Fibroblast of lung (primary cell): ENCODE measurements at regions not wholly inside any gene's neighbourhood (a gene's known extent, or its start where the extent isn't known, plus 50 kb on each side); places are given as distances from the start of the nearest gene placed in this dataset.
"Not testable (repeated sequence)": the region's sequence is repeated elsewhere in the genome, so short reads cannot be mapped to it uniquely, and the experiment has no call there.

ENCODE experiments used
- DNase-seq, 2 donors: peaks; one replicate each; pipeline versions ENCODE4 v3.0.0 to v3.0.0-alpha.2; 2010; ENCODE audit warnings: low read depth in 2 of 2
- H2AFZ ChIP-seq: 2 replicates; pipeline ENCODE4 v1.5.1; 2012; ENCODE audit warnings: low read length, control low read depth, inconsistent platforms
- H3K27ac ChIP-seq: 2 replicates; pipeline ENCODE4 v1.5.1; 2011; ENCODE audit warnings: low read length, control low read depth; ENCODE audit not compliant: insufficient read depth
- H3K27me3 ChIP-seq: 2 replicates; pipeline ENCODE4 v1.5.1; 2011; ENCODE audit warnings: mild to moderate bottlenecking, low read length; ENCODE audit not compliant: control insufficient read depth, insufficient read depth
- H3K36me3 ChIP-seq: 2 replicates; pipeline ENCODE4 v1.5.1; 2011; ENCODE audit warnings: low read length; ENCODE audit not compliant: control insufficient read depth, insufficient read depth
- H3K4me1 ChIP-seq: 2 replicates; pipeline ENCODE4 v1.5.1; 2011; ENCODE audit warnings: low read length; ENCODE audit not compliant: control insufficient read depth, insufficient read depth; ENCODE audit errors: extremely low read depth
- H3K4me2 ChIP-seq: 2 replicates; pipeline ENCODE4 v1.5.1; 2011; ENCODE audit warnings: low read length, control low read depth; ENCODE audit not compliant: insufficient read depth; ENCODE audit errors: extremely low read depth
- H3K4me3 ChIP-seq, 4 experiments: fragments of 200-600 bp in 1 of 4; sonication (generic) in 1 of 4; replicated peaks in 1 of 4; 2 replicates each; pipeline ENCODE4 v1.5.1; 2011 to 2016; ENCODE audit warnings: low read length in 4 of 4, low read depth in 3 of 4, mild to moderate bottlenecking in 3 of 4, control low read depth in 2 of 4, inconsistent platforms in 1 of 4, mixed read lengths in 1 of 4; ENCODE audit not compliant: insufficient read depth in 1 of 4; ENCODE audit errors: control extremely low read depth in 1 of 4
- H3K79me2 ChIP-seq: 2 replicates; pipeline ENCODE4 v1.5.1; 2012; ENCODE audit warnings: mild to moderate bottlenecking, low read length, inconsistent platforms; ENCODE audit not compliant: control insufficient read depth, insufficient read depth
- H3K9ac ChIP-seq: 2 replicates; pipeline ENCODE4 v1.5.1; 2011; ENCODE audit warnings: mild to moderate bottlenecking, low read length, control low read depth; ENCODE audit not compliant: insufficient read depth
- H3K9me3 ChIP-seq: 2 replicates; pipeline ENCODE4 v1.5.1; 2012; ENCODE audit warnings: low read depth, low read length; ENCODE audit not compliant: control insufficient read depth, insufficient read depth
- H4K20me1 ChIP-seq: 2 replicates; pipeline ENCODE4 v1.5.1; 2011; ENCODE audit warnings: low read length; ENCODE audit not compliant: control insufficient read depth, insufficient read depth; ENCODE audit errors: extremely low read depth
- CTCF ChIP-seq, 2 donors: IDR thresholded peaks in 1 of 2; conservative IDR thresholded peaks in 1 of 2; 1 replicate in 1 of 2; 2 replicates in 1 of 2; pipeline ENCODE4 v1.5.1; 2011 to 2012; ENCODE audit warnings: low read length in 2 of 2, control low read depth in 1 of 2, inconsistent platforms in 1 of 2, low read depth in 1 of 2, mild to moderate bottlenecking in 1 of 2
- EZH2 ChIP-seq: IDR thresholded peaks from 2 replicates; pipeline ENCODE4 v1.5.1; 2012; ENCODE audit warnings: low read length, control low read depth, mild to moderate bottlenecking; ENCODE audit errors: missing control alignments

GRCh38 chr5:43802651-43803050 is 199.7 kb downstream of the NNT start:
- peak in 1 of 2 donors; percentile 57 for DNase-seq
- Histone ChIP-seq H3K4me2 (no peak overlapping the region), H3K4me1 (no peaks in the 10 kb centered on the region)

GRCh38 chr5:43802119-43802518 is 199.1 kb downstream of the NNT start:
- Histone ChIP-seq H3K9ac (no peak overlapping the region), H4K20me1 (no peaks in the 10 kb centered on the region), H2AFZ (peak overlapping the region; percentile 44), H3K36me3 (no peaks in the 10 kb centered on the region), H3K4me2 (no peak overlapping the region), H3K4me1 (no peaks in the 10 kb centered on the region), H3K79me2 (no peaks in the 10 kb centered on the region), H3K4me3 (no peak overlapping the region), H3K27me3 (no peaks in the 10 kb centered on the region), H3K9me3 (no peaks in the 10 kb centered on the region), H3K27ac (no peak overlapping the region)
- TF ChIP-seq EZH2: no peak
- no peak for TF ChIP-seq CTCF (conservative IDR thresholded peaks at IDR 0.05 in 1 of 2, IDR thresholded peaks at IDR 0.05 in 1 of 2; ENCODE audit: low read depth in 1 of 2, low read length in 2 of 2)
- DNase-seq: peak; percentile 41 to 61

More at GRCh38 chr5:43802651-43803050, 199.7 kb downstream of the NNT start:
- Histone ChIP-seq H3K9ac (no peak overlapping the region), H3K79me2 (no peaks in the 10 kb centered on the region), H3K27ac (no peak overlapping the region), H3K4me3 (no peak overlapping the region), H3K36me3 (no peaks in the 10 kb centered on the region), H2AFZ (no peak overlapping the region), H3K27me3 (no peaks in the 10 kb centered on the region), H4K20me1 (no peaks in the 10 kb centered on the region), H3K9me3 (no peaks in the 10 kb centered on the region)
- TF ChIP-seq EZH2: no peak
- TF ChIP-seq CTCF (conservative IDR thresholded peaks at IDR 0.05 in 1 of 2, IDR thresholded peaks at IDR 0.05 in 1 of 2; ENCODE audit: low read depth in 1 of 2, low read length in 2 of 2): no peak

GRCh38 chr5:43798740-43799139 is 195.8 kb downstream of the NNT start:
- Histone ChIP-seq H3K4me2 (no peak overlapping the region), H3K4me3 (no peak overlapping the region), H3K27ac (no peak overlapping the region), H3K9me3 (no peaks in the 10 kb centered on the region), H3K36me3 (no peaks in the 10 kb centered on the region), H3K9ac (no peak overlapping the region), H4K20me1 (no peaks in the 10 kb centered on the region), H3K79me2 (no peaks in the 10 kb centered on the region), H2AFZ (no peak overlapping the region), H3K4me1 (no peaks in the 10 kb centered on the region), H3K27me3 (no peaks in the 10 kb centered on the region)
- no peak for TF ChIP-seq EZH2
- no peak for TF ChIP-seq CTCF (conservative IDR thresholded peaks at IDR 0.05 in 1 of 2, IDR thresholded peaks at IDR 0.05 in 1 of 2; ENCODE audit: low read depth in 1 of 2, low read length in 2 of 2)
- no peak for DNase-seq

GRCh38 chr5:43791880-43792279 is 188.9 kb downstream of the NNT start:
- not testable (repeated sequence) for DNase-seq, H2AFZ ChIP-seq, H3K9ac ChIP-seq, H3K27ac ChIP-seq, H3K4me2 ChIP-seq, H3K9me3 ChIP-seq, H3K36me3 ChIP-seq, H3K4me3 ChIP-seq, H3K27me3 ChIP-seq, H4K20me1 ChIP-seq, H3K4me1 ChIP-seq, H3K79me2 ChIP-seq
